Activated CD4-positive, alpha-beta memory T cell treated with anti-CD3 and anti-CD28 coated beads for 36 hours (primary cell): ENCODE measurements at regions not wholly inside any gene's neighbourhood (a gene's known extent, or its start where the extent isn't known, plus 50 kb on each side); places are given as distances from the start of the nearest gene placed in this dataset.

Source experiments
- CTCF ChIA-PET: fragments of 350-600 bp; sonication (Branson Sonifier 250); formaldehyde crosslinking; loops from one replicate; lab custom pipeline; 2021; ENCODE audit warnings: antibody characterized with exemption, inconsistent platforms; lab: Charles Lee
- POLR2A ChIA-PET: fragments of 350-600 bp; sonication (Branson Sonifier 250); formaldehyde crosslinking; loops from one replicate; lab custom pipeline; 2021; ENCODE audit warnings: antibody characterized with exemption; lab: Charles Lee
- DNase-seq: peaks from one replicate; pipeline ENCODE4 v3.0.0-alpha.2; 2020
- H3K27ac Mint-ChIP-seq: one replicate; pipeline ENCODE4 v1.8.0; 2021; ENCODE audit warnings: mixed read lengths
- H3K27me3 Mint-ChIP-seq: one replicate; pipeline ENCODE4 v1.8.0; 2021; ENCODE audit warnings: mixed read lengths
- H3K36me3 Mint-ChIP-seq: one replicate; pipeline ENCODE4 v1.8.0; 2021; ENCODE audit warnings: mixed read lengths
- H3K4me1 Mint-ChIP-seq: one replicate; pipeline ENCODE4 v1.8.0; 2021; ENCODE audit warnings: low read depth, mixed read lengths
- H3K4me3 Mint-ChIP-seq: one replicate; pipeline ENCODE4 v1.8.0; 2021; ENCODE audit warnings: mild to moderate bottlenecking, mixed read lengths
- H3K9me3 Mint-ChIP-seq: one replicate; pipeline ENCODE4 v1.8.0; 2021; ENCODE audit warnings: mixed read lengths
- intact Hi-C: fragments of 100-400 bp; cut with micrococcal nuclease; formaldehyde crosslinking; loops from one replicate; pipeline ENCODE4 v1.15.1; 2023

DNA sequence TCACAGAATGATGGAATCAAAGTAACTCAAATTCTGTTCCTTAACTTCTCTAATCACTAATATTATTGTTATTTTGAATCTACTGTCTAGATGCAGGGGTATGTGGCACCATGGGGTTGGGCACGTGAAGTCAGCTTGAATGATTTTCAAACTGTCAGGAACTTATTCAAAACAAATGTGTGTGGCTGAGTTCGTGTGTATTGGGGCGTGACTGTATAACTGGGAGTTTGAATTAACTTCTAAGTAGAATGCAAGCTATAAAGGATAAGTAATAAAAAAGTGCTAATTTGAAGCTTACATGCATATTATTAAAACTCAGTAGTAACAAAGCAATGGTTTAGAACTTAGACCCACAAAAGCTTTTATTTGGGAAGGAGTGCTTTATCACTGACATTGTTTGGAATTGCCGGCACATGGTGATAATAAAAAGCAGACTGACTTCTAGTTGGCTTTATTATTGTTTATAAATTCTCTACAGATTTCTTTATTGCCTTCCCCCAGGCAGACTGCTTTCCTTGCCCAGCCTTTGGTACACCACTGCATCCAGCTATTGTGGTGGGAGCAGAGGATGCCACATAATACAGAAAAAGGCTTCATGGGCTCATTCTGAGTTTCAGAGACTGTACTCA is 84.3 kb downstream of the TENT5C start:
- Mint-ChIP-seq H3K27me3 (peaks cover 2% of the 10 kb centered on the region), H3K4me1 (no peaks in the 10 kb centered on the region), H3K36me3 (no peaks in the 10 kb centered on the region), H3K4me3 (no peak overlapping the region), H3K9me3 (no peaks in the 10 kb centered on the region), H3K27ac (no peak overlapping the region)
- intact Hi-C loops: no loop called here
- ChIA-PET CTCF (interaction anchor here (0.8 to 1.2 kb wide), 2 partner anchors 15 to 64 kb away, joined by 3 to 4 read pairs; no protein-coding TSS in a partner anchor), POLR2A (no interaction called here)
- DNase-seq: no peak

DNA sequence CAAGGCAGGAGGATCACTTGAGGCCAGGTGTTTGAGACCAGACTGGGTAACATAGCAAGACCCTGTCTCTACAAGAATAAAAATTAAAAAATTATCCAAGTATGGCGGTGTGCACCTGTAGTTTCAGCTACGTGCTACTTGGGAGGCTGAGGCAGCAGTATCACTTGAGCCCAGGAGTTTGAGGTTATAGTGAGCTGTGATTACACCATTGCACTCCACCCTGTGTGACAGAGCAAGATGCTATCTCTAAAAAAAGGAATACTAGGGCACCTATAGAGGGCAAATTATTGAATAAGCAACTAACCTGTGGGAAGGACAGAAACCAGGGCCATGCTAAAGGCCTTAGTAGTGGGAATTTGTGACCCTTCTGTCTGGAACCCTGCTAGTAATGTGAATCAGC is 86.1 kb downstream of the TENT5C start:
- ChIA-PET CTCF (no interaction called here), POLR2A (no interaction called here)
- Mint-ChIP-seq H3K9me3 (no peaks in the 10 kb centered on the region), H3K36me3 (no peaks in the 10 kb centered on the region), H3K27ac (no peak overlapping the region), H3K27me3 (peaks cover 2% of the 10 kb centered on the region), H3K4me1 (no peaks in the 10 kb centered on the region), H3K4me3 (no peak overlapping the region)
- no peak for DNase-seq
- intact Hi-C loops: no loop called here

DNA sequence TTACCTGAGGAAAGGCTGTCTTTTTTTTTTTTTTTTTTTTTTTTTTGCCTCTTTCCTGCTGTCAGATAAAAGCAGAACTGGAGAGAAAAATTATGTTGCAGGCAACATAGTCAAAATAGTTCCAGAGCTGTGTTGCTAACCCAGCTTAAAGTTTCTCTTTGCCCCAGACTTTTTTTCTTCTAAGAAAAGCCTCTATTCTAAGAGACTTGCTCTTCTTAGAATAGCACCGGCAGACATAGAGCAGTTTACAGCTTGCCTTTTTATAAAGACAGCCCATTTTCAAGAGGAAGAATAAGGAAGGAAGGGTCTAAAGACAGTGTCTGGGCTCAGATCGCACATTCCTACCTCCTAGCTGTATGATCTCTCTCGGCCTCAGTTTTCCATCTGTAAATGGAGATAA is 88.7 kb downstream of the TENT5C start:
- ChIA-PET CTCF (no interaction called here), POLR2A (no interaction called here)
- intact Hi-C loops: no loop called here
- no peak overlapping the region for H3K4me3 Mint-ChIP-seq
- DNase-seq: no peak
- no peak overlapping the region for H3K27ac Mint-ChIP-seq
- H3K4me1 Mint-ChIP-seq: no peaks in the 10 kb centered on the region
- no peaks in the 10 kb centered on the region for H3K27me3 Mint-ChIP-seq
- H3K9me3 Mint-ChIP-seq: no peaks in the 10 kb centered on the region
- H3K36me3 Mint-ChIP-seq: no peaks in the 10 kb centered on the region

DNA sequence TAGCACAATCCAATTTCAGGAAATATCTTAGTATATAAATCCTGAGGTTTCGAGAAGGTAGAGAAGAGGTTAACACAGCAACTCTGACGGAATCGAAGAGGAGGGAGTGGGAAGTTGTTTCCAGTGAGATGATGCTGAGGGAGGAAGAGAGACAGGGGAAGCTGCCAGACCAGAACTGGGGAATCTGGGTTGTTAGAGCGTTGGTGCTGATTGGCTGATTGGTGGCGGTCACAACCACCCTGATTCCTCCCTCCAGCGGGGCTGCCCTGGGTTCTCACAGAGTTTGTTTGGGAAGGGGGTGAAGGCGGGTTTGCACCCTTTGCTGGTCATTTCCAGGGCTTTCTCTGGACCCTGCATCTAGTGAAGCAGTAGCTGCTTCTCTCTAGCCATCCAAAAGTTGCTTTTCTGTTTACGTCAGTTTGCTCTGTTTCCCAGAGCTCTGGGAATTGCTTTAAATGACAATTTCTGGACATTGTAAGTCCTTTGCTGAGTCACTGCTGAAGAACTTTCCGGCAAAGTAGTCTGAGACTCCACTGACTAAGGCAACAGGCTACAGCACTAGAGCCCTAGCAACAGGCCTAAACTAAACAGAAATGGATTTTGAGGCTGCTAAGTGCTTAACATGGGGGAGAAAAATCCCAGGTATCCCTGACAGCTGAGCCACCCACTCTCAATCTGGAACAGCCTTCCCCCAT is 90.1 kb downstream of the TENT5C start:
- H3K27me3 Mint-ChIP-seq: no peaks in the 10 kb centered on the region
- H3K27ac Mint-ChIP-seq: no peak overlapping the region
- ChIA-PET CTCF (interaction anchor here (0.9 to 3.2 kb wide), 2 partner anchors 41 to 58 kb away, joined by 3 to 12 read pairs; no protein-coding TSS in a partner anchor), POLR2A (no interaction called here)
- H3K4me1 Mint-ChIP-seq: no peaks in the 10 kb centered on the region
- H3K36me3 Mint-ChIP-seq: no peaks in the 10 kb centered on the region
- no peak overlapping the region for H3K4me3 Mint-ChIP-seq
- intact Hi-C loops: no loop called here
- no peaks in the 10 kb centered on the region for H3K9me3 Mint-ChIP-seq
- DNase-seq: no peak

DNA sequence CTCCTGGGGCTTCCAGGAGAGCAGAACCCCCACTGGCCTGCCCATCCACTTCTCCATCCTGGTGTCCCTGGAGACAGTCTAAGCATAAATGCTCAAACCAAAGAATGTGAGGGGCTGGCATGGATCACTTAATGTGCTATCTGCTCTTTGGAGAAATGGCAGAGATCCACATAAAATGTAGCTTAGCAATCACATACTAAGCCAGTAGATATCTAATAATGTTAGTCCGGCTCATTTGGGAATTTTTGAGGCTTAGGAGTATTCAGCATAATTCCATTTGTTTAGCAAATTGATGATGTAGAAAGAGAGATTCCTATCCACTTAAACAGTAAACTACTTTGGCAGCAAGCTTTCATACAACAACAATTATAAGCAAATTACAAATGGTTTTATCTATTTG is 90.7 kb downstream of the TENT5C start:
- intact Hi-C loops: no loop called here
- Mint-ChIP-seq H3K27me3 (no peaks in the 10 kb centered on the region), H3K4me1 (no peaks in the 10 kb centered on the region), H3K4me3 (no peak overlapping the region), H3K27ac (no peak overlapping the region), H3K36me3 (no peaks in the 10 kb centered on the region), H3K9me3 (no peaks in the 10 kb centered on the region)
- CTCF ChIA-PET: interaction anchor here (0.5 to 3.2 kb wide), 6 partner anchors 11 to 161 kb away, joined by 3 to 12 read pairs (median 3); no protein-coding TSS in a partner anchor
- POLR2A ChIA-PET: no interaction called here
- no peak for DNase-seq

DNA sequence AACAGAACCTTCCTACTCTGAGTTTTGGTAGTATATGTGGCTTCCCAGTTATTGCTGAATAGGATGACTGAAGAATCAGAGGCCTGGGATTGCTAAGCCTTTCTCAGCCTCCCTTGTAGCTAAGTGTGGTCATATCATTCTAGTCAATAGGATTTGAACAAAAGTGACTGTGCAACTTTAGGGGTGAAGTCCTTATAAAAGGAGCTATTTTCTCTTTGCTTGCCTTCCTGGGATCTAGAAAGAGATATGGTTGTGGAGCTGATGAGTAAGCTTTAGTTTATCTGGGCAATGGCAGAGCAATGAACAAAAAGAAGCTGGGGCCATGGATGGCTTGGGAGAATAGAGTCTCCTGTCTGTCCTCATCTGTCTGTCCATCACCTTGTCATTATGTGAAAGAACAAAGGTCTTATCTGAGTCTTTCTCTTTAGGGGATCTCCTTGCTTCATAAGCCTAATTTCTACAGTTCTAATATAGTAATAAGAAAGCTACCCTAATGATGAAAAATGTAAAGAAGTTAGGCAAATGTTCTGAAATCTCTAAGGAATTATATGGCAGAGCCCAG is 91.5 kb downstream of the TENT5C start:
- POLR2A ChIA-PET: no interaction called here
- Mint-ChIP-seq H3K4me1 (no peaks in the 10 kb centered on the region), H3K36me3 (no peaks in the 10 kb centered on the region), H3K9me3 (no peaks in the 10 kb centered on the region), H3K27ac (no peak overlapping the region), H3K4me3 (no peak overlapping the region), H3K27me3 (no peaks in the 10 kb centered on the region)
- DNase-seq: no peak
- CTCF ChIA-PET: interaction anchor here (0.5 to 3.2 kb wide), 6 partner anchors 10 to 162 kb away, joined by 3 to 12 read pairs (median 3); no protein-coding TSS in a partner anchor
- intact Hi-C loops: no loop called here

GRCh38 chr1:117698398-117699160 is 92.7 kb downstream of the TENT5C start:
- no peaks in the 10 kb centered on the region for H3K27me3 Mint-ChIP-seq
- POLR2A ChIA-PET: no interaction called here
- no peak overlapping the region for H3K4me3 Mint-ChIP-seq
- CTCF ChIA-PET: interaction anchor here (2.3 to 3.2 kb wide), 2 partner anchors 56 to 60 kb away, joined by 7 to 12 read pairs; no protein-coding TSS in a partner anchor
- DNase-seq: no peak
- H3K36me3 Mint-ChIP-seq: no peaks in the 10 kb centered on the region
- H3K27ac Mint-ChIP-seq: no peak overlapping the region
- peaks cover 3% of the 10 kb centered on the region for H3K4me1 Mint-ChIP-seq
- no peaks in the 10 kb centered on the region for H3K9me3 Mint-ChIP-seq
- intact Hi-C loops: no loop called here

GRCh38 chr1:117699953-117700352 is 94.1 kb downstream of the TENT5C start:
- H3K27ac Mint-ChIP-seq: no peak overlapping the region
- POLR2A ChIA-PET: no interaction called here
- DNase-seq: no peak
- no peak overlapping the region for H3K4me3 Mint-ChIP-seq
- H3K4me1 Mint-ChIP-seq: peaks cover 3% of the 10 kb centered on the region
- no peaks in the 10 kb centered on the region for H3K9me3 Mint-ChIP-seq
- H3K27me3 Mint-ChIP-seq: no peaks in the 10 kb centered on the region
- CTCF ChIA-PET: interaction anchor here (1.2 kb wide), 1 partner anchor 11 kb away, joined by 3 read pairs; no protein-coding TSS in a partner anchor
- no peaks in the 10 kb centered on the region for H3K36me3 Mint-ChIP-seq
- intact Hi-C loops: no loop called here

DNA sequence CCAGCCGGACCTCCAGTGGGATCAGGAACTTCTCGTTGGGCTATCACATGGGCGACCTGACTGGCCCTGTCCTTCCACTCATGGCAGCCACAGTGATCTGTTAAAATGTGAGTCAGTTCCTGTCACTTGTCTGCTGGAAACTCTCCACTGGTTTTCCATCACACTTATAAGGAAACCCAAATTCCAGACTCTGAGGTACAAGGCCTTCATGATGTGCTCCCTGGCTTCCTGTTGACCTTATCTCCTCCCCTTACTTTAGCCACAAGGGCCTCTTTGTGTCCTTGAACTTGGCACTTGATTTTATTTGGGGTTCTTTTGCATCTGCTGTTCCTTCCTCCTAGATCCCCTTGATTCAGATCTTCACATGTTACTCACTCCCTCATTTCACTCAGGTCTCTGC is 96.8 kb downstream of the TENT5C start:
- POLR2A ChIA-PET: no interaction called here
- H3K27ac Mint-ChIP-seq: no peak overlapping the region

DNA sequence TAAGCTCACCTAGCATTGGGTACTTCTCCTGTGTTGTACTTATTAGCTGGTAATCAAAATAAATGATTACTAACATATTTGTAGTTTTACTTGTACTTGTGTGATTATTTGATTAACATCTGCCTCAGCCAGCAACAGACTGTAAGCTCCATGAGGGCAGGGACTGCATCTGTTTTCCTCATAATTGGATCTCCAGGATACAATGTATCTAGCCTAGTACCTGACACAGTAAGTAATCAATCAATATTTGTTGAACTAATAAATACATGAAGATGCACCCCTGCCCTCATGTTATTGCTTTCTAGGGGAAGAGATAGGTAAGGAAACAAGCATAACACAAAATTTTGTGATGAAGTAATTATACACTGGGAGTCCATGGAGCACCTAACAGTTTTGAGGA is 101.5 kb downstream of the TENT5C start:
- H3K27me3 Mint-ChIP-seq: peaks cover 2% of the 10 kb centered on the region
- CTCF ChIA-PET: interaction anchor here (0.7 kb wide), 1 partner anchor 10 kb away, joined by 3 read pairs; no protein-coding TSS in a partner anchor
- H3K4me3 Mint-ChIP-seq: no peak overlapping the region
- H3K27ac Mint-ChIP-seq: no peak overlapping the region
- H3K4me1 Mint-ChIP-seq: peaks cover 3% of the 10 kb centered on the region
- H3K36me3 Mint-ChIP-seq: no peaks in the 10 kb centered on the region
- H3K9me3 Mint-ChIP-seq: no peaks in the 10 kb centered on the region
- POLR2A ChIA-PET: no interaction called here
- intact Hi-C loops: no loop called here
- DNase-seq: no peak

More for the DNA sequence above, 96.8 kb downstream of the TENT5C start:
- peaks cover 3% of the 10 kb centered on the region for H3K4me1 Mint-ChIP-seq
- DNase-seq: no peak
- H3K4me3 Mint-ChIP-seq: no peak overlapping the region
- H3K9me3 Mint-ChIP-seq: no peaks in the 10 kb centered on the region
- CTCF ChIA-PET: interaction anchor here (1.2 to 2.0 kb wide), 2 partner anchors 51 to 56 kb away, joined by 4 to 5 read pairs; no protein-coding TSS in a partner anchor
- no peaks in the 10 kb centered on the region for H3K36me3 Mint-ChIP-seq
- intact Hi-C loops: no loop called here
- peaks cover 2% of the 10 kb centered on the region for H3K27me3 Mint-ChIP-seq

DNA sequence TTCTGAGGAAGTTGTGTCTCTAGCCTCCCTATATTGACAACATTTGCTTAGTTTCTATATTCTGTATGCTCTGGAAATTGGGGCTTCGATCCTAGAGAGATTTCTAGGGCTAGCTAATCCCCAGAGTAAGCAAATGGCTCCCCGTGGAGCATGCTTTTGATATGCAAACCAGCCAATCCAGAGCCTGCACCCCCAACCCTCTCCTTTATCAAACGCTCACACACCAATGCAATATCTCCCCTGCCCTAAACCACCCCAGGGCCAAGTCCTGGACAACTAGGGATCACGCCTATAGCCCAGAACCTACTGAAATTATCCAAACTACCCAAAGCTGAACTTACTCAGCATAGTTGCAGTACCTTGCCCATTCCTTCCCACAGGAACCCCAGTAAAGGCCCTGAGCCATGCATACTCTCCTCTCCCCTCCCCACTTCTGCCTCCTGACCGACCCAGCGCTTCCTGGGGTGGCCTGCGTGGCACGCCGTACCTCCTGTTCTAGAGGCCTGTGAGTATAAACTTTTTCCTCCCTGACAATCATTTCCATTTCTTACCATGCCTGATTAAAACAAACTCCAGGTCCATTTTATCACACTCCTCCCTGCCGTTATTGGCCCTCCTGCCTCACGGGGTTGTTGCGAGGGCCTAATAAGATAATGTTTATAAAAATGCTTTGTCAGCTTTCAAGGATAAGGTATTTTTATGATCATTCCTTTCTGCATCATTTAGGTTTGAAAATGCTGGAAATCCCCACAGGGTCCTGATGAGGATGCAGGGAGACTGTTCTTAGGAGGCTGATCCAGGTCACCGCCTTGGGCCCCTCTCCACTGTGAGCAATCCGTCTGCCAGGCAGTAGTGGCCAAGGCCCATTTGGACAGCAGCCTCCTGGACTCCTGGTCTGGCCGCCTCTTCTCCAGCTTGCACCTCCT is 102.7 kb downstream of the TENT5C start:
- CTCF ChIA-PET: interaction anchor here (0.9 kb wide), 1 partner anchor 187 kb away, joined by 3 read pairs; no protein-coding TSS in a partner anchor
- no peak overlapping the region for H3K27ac Mint-ChIP-seq
- no peak overlapping the region for H3K4me3 Mint-ChIP-seq
- no peaks in the 10 kb centered on the region for H3K36me3 Mint-ChIP-seq
- intact Hi-C loops: no loop called here
- no peaks in the 10 kb centered on the region for H3K9me3 Mint-ChIP-seq
- no peak for DNase-seq
- no peaks in the 10 kb centered on the region for H3K4me1 Mint-ChIP-seq
- POLR2A ChIA-PET: no interaction called here
- H3K27me3 Mint-ChIP-seq: peaks cover 2% of the 10 kb centered on the region
